GDM1 (cell line): ENCODE measurements at regions not wholly inside any gene's neighbourhood (a gene's known extent, or its start where the extent isn't known, plus 50 kb on each side); places are given as distances from the start of the nearest gene placed in this dataset.
A peak's percentile ranks its signal among the peaks of the same experiment; 100 is the strongest.
"Not testable (repeated sequence)": the region's sequence is repeated elsewhere in the genome, so short reads cannot be mapped to it uniquely, and the experiment has no call there.

Experiments
- DNase-seq: peaks from one replicate; lab custom pipeline; 2025; lab: John Stamatoyannopoulos, UW

- no peak for DNase-seq
Observed at GRCh38 chr6:134669485-134669884, 280.4 kb downstream of the ALDH8A1 start.

- no peak for DNase-seq
Observed at GRCh38 chr6:134667111-134667510, 282.8 kb downstream of the ALDH8A1 start.

- DNase-seq: no peak
Observed at GRCh38 chr6:134666125-134666524, 283.8 kb downstream of the ALDH8A1 start.

- no peak for DNase-seq
Observed at GRCh38 chr6:134665029-134665723, 284.7 kb downstream of the ALDH8A1 start.

- no peak for DNase-seq
Observed at GRCh38 chr6:134663800-134664535, 285.9 kb downstream of the ALDH8A1 start.

GRCh38 chr6:134663356-134663755, 286.5 kb downstream of the ALDH8A1 start:
- DNase-seq: no peak

GRCh38 chr6:134662077-134662700, 287.7 kb downstream of the ALDH8A1 start:
- DNase-seq: no peak

GRCh38 chr6:134659885-134660284, 290.0 kb downstream of the ALDH8A1 start:
- DNase-seq: not testable (repeated sequence)

GRCh38 chr6:134658596-134658995, 291.3 kb downstream of the ALDH8A1 start:
- no peak for DNase-seq

- DNase-seq: no peak
Observed at GRCh38 chr6:134657751-134658527, 292.0 kb downstream of the ALDH8A1 start.

GRCh38 chr6:134657343-134657742, 292.6 kb downstream of the ALDH8A1 start:
- DNase-seq: no peak

GRCh38 chr6:134654751-134655150, 295.1 kb downstream of the ALDH8A1 start:
- no peak for DNase-seq

- no peak for DNase-seq
Observed at GRCh38 chr6:134651519-134651918, 298.4 kb downstream of the ALDH8A1 start.

- no peak for DNase-seq
Observed at GRCh38 chr6:134647861-134648260, 302.0 kb downstream of the ALDH8A1 start.

- DNase-seq: no peak
Observed at GRCh38 chr6:134642819-134643218, 307.1 kb downstream of the ALDH8A1 start.

GRCh38 chr6:134642279-134642678, 307.6 kb downstream of the ALDH8A1 start:
- DNase-seq: no peak

GRCh38 chr6:134640975-134641429, 308.9 kb downstream of the ALDH8A1 start:
- peak; percentile 47 for DNase-seq

GRCh38 chr6:134640229-134640628, 309.7 kb downstream of the ALDH8A1 start:
- DNase-seq: no peak

GRCh38 chr6:134637847-134638437, 312.0 kb downstream of the ALDH8A1 start:
- DNase-seq: no peak

- no peak for DNase-seq
Observed at GRCh38 chr6:134637282-134637681, 312.6 kb downstream of the ALDH8A1 start.

GRCh38 chr6:134636186-134636799, 313.6 kb downstream of the ALDH8A1 start:
- no peak for DNase-seq
